Liver (tissue), 8 donors: ENCODE measurements at regions not wholly inside any gene's neighbourhood (a gene's known extent, or its start where the extent isn't known, plus 50 kb on each side); places are given as distances from the start of the nearest gene placed in this dataset.

Source experiments
- DNase-seq: peaks from one replicate; pipeline ENCODE4 v3.0.0-alpha.2; 2017; ENCODE audit warnings: low spot score
- H3K27ac ChIP-seq, 2 donors: one replicate each; pipeline ENCODE4 v1.7.0; 2013; ENCODE audit warnings: inconsistent platforms in 2 of 2, low read length in 2 of 2, control low read depth in 1 of 2, low read depth in 1 of 2, mild to moderate bottlenecking in 1 of 2
- H3K27me3 ChIP-seq, 4 donors: one replicate each; pipeline versions ENCODE4 v1.6.1 to v1.7.0; 2013; ENCODE audit warnings: low read length in 3 of 4, inconsistent platforms in 1 of 4, mild to moderate bottlenecking in 1 of 4, moderate library complexity in 1 of 4; ENCODE audit not compliant: control insufficient read depth in 4 of 4, insufficient read depth in 4 of 4
- H3K36me3 ChIP-seq, 4 donors: one replicate each; pipeline versions ENCODE4 v1.6.1 to v1.7.0; 2013; ENCODE audit warnings: low read length in 3 of 4, mild to moderate bottlenecking in 3 of 4, low read depth in 1 of 4, moderate library complexity in 1 of 4; ENCODE audit not compliant: control insufficient read depth in 4 of 4, insufficient read depth in 3 of 4
- H3K4me1 ChIP-seq, 4 donors: one replicate each; pipeline versions ENCODE4 v1.6.1 to v1.7.0; 2013; ENCODE audit warnings: low read length in 3 of 4, mild to moderate bottlenecking in 3 of 4, moderate library complexity in 1 of 4; ENCODE audit not compliant: control insufficient read depth in 4 of 4, insufficient read depth in 4 of 4
- H3K4me3 ChIP-seq, 3 donors: one replicate each; pipeline versions ENCODE4 v1.6.1 to v1.7.0; 2013; ENCODE audit warnings: low read length in 3 of 3, control low read depth in 1 of 3, low read depth in 1 of 3, mild to moderate bottlenecking in 1 of 3
- H3K9ac ChIP-seq, 2 donors: one replicate each; pipeline ENCODE4 v1.7.0; 2013; ENCODE audit warnings: low read length in 2 of 2, mild to moderate bottlenecking in 2 of 2, moderate library complexity in 2 of 2, control low read depth in 1 of 2, low read depth in 1 of 2
- H3K9me3 ChIP-seq, 4 donors: one replicate each; pipeline versions ENCODE4 v1.6.1 to v1.7.0; 2013; ENCODE audit warnings: low read length in 3 of 4; ENCODE audit not compliant: control insufficient read depth in 4 of 4
- ATF3 ChIP-seq: IDR thresholded peaks from 2 replicates; pipeline ENCODE4 v1.6.1; 2016; ENCODE audit warnings: antibody characterized with exemption
- CTCF ChIP-seq: fragments of 150-350 bp; IDR thresholded peaks from 2 replicates; pipeline ENCODE4 v1.5.1; 2017; ENCODE audit warnings: improper control_type of control experiment, low read depth, low read length; ENCODE audit not compliant: missing input control
- EGR1 ChIP-seq, 2 donors: IDR thresholded peaks; 2 replicates each; pipeline ENCODE4 v1.6.1; 2016 to 2018; ENCODE audit warnings: antibody characterized with exemption in 2 of 2, low read depth in 2 of 2
- FOXA1 ChIP-seq: IDR thresholded peaks from 2 replicates; pipeline ENCODE4 v1.6.1; 2016; ENCODE audit warnings: antibody characterized with exemption
- FOXA2 ChIP-seq: IDR thresholded peaks from 2 replicates; pipeline ENCODE4 v1.6.1; 2016; ENCODE audit warnings: antibody characterized with exemption
- GABPA ChIP-seq, 2 donors: IDR thresholded peaks in 1 of 2; conservative IDR thresholded peaks in 1 of 2; 2 replicates each; pipeline ENCODE4 v1.6.1; 2016; ENCODE audit warnings: antibody characterized with exemption in 2 of 2, mild to moderate bottlenecking in 1 of 2, moderate library complexity in 1 of 2
- HNF4A ChIP-seq, 2 donors: conservative IDR thresholded peaks; 2 replicates each; pipeline ENCODE4 v1.6.1; 2016; ENCODE audit warnings: antibody characterized with exemption in 2 of 2, mild to moderate bottlenecking in 2 of 2
- HNF4G ChIP-seq: IDR thresholded peaks from 2 replicates; pipeline ENCODE4 v1.6.1; 2016; ENCODE audit warnings: antibody characterized with exemption
- JUND ChIP-seq, 2 donors: IDR thresholded peaks; 2 replicates each; pipeline ENCODE4 v1.6.1; 2016; ENCODE audit warnings: antibody characterized with exemption in 2 of 2
- MAX ChIP-seq: IDR thresholded peaks from 2 replicates; pipeline ENCODE4 v1.6.1; 2016; ENCODE audit warnings: antibody characterized with exemption
- NR2F2 ChIP-seq: IDR thresholded peaks from 2 replicates; pipeline ENCODE4 v1.6.1; 2016; ENCODE audit warnings: antibody characterized with exemption
- RAD21 ChIP-seq, 2 donors: IDR thresholded peaks; 2 replicates each; pipeline ENCODE4 v1.6.1; 2016; ENCODE audit warnings: antibody characterized with exemption in 2 of 2, mild to moderate bottlenecking in 2 of 2
- REST ChIP-seq: IDR thresholded peaks from 2 replicates; pipeline ENCODE4 v1.6.1; 2016; ENCODE audit warnings: antibody characterized with exemption, mild to moderate bottlenecking
- RXRA ChIP-seq, 2 donors: IDR thresholded peaks; 2 replicates each; pipeline ENCODE4 v1.6.1; 2017 to 2018; ENCODE audit warnings: antibody characterized with exemption in 2 of 2, mild to moderate bottlenecking in 1 of 2
- SP1 ChIP-seq: IDR thresholded peaks from 2 replicates; pipeline ENCODE4 v1.6.1; 2018; ENCODE audit warnings: antibody characterized with exemption, mild to moderate bottlenecking
- TAF1 ChIP-seq: conservative IDR thresholded peaks from 2 replicates; pipeline ENCODE4 v1.6.1; 2016; ENCODE audit warnings: antibody characterized with exemption, mild to moderate bottlenecking
- ZBTB33 ChIP-seq: IDR thresholded peaks from 2 replicates; pipeline ENCODE4 v1.6.1; 2016; ENCODE audit warnings: antibody characterized with exemption
- WGBS: extraction: QIAGEN DNeasy Blood & Tissue Kit; methylation state at CpG from one replicate; pipeline ENCODE4 v1.1.7; 2013; 5-methylcytosine and 5-hydroxymethylcytosine counted together
- donor health status: healthy.
- donor health status: healthy.
- donor health status: healthy.
- donor health status: healthy.
- donor health status: healthy.

GRCh38 chr12:87820524-87821202 is 208.5 kb downstream of the C12orf50 start:
- WGBS = 76% methylated on average over 6 of the region's 6 CpGs
- H3K9me3 ChIP-seq = no peaks in the 10 kb centered on the region
- TF ChIP-seq MAX (no peak), JUND (IDR thresholded peaks at IDR 0.05) (no peak), REST (no peak), EGR1 (IDR thresholded peaks at IDR 0.05; ENCODE audit: low read depth in 2 of 2) (no peak), TAF1 (no peak), RXRA (IDR thresholded peaks at IDR 0.05) (no peak), SP1 (no peak), HNF4A (conservative IDR thresholded peaks at IDR 0.05) (no peak), ZBTB33 (no peak), FOXA2 (no peak), NR2F2 (no peak), CTCF (no peak), HNF4G (no peak), RAD21 (IDR thresholded peaks at IDR 0.05) (no peak)

GRCh38 chr12:87818441-87818840 is 210.8 kb downstream of the C12orf50 start:
- Histone ChIP-seq H3K9me3 (no peaks in the 10 kb centered on the region), H3K9ac (no peak overlapping the region), H3K4me3 (no peak overlapping the region), H3K36me3 (no peaks in the 10 kb centered on the region), H3K27ac (no peak overlapping the region), H3K27me3 (no peaks in the 10 kb centered on the region), H3K4me1 (peaks cover under 1 to 35% (median 29%) of the 10 kb centered on the region in 4 donors)
- no peak for DNase-seq
- TF ChIP-seq RAD21 (IDR thresholded peaks at IDR 0.05) = no peak
- TF ChIP-seq JUND (IDR thresholded peaks at IDR 0.05) = no peak
- no peak for TF ChIP-seq FOXA1
- no peak for TF ChIP-seq HNF4A (conservative IDR thresholded peaks at IDR 0.05)
- no peak for TF ChIP-seq SP1
- TF ChIP-seq EGR1 (IDR thresholded peaks at IDR 0.05; ENCODE audit: low read depth in 2 of 2) = no peak
- TF ChIP-seq GABPA (IDR thresholded peaks at IDR 0.05 in 1 of 2, conservative IDR thresholded peaks at IDR 0.05 in 1 of 2) = no peak
- TF ChIP-seq ATF3 = no peak
- TF ChIP-seq TAF1 = no peak
- TF ChIP-seq HNF4G = no peak
- TF ChIP-seq CTCF = no peak
- TF ChIP-seq RXRA (IDR thresholded peaks at IDR 0.05) = no peak

More at GRCh38 chr12:87820524-87821202, 208.5 kb downstream of the C12orf50 start:
- Histone ChIP-seq H3K27me3 (no peaks in the 10 kb centered on the region), H3K36me3 (no peaks in the 10 kb centered on the region), H3K9ac (no peak overlapping the region), H3K27ac (no peak overlapping the region), H3K4me1 (peaks cover 0 to 15% (median 11%) of the 10 kb centered on the region in 4 donors), H3K4me3 (no peak overlapping the region)
- no peak for DNase-seq
